ENCODE measurements at regions not wholly inside any gene's neighbourhood (a gene's known extent, or its start where the extent isn't known, plus 50 kb on each side); places are given as distances from the start of the nearest gene placed in this dataset.

GRCh38 chr16:73265124-73265837 lies 217.4 kb upstream of the ZFHX3 start:
- CTCF ChIA-PET = no interaction called here

More at GRCh38 chr16:73265124-73265837, 217.4 kb upstream of the ZFHX3 start:
- Histone ChIP-seq H3K9me3 (ENCODE audit: control insufficient read depth in 1 of 2, insufficient read depth in 1 of 2, low read depth in 1 of 2, low read length in 2 of 2) (peaks cover 0 to 4% of the 10 kb centered on the region in 2 experiments; a peak in 1 of 4 replicates), H3K4me2 (ENCODE audit: low read length) (no peak overlapping the region), H2AFZ (ENCODE audit: low read depth, low read length, poor library complexity, severe bottlenecking) (no peak overlapping the region), H3K4me3 (replicated peaks in 1 of 2; ENCODE audit: low read depth in 1 of 2, low read length in 2 of 2) (no peak overlapping the region), H3K9me2 (ENCODE audit: insufficient read depth) (no peaks in the 10 kb centered on the region), H3K36me3 (ENCODE audit: control insufficient read depth in 1 of 2, insufficient read depth in 2 of 2, low read length in 2 of 2) (no peaks in the 10 kb centered on the region), H3K9ac (ENCODE audit: low read length) (no peak overlapping the region), H3K79me2 (ENCODE audit: insufficient read depth, low read length) (no peaks in the 10 kb centered on the region), H3K27me3 (ENCODE audit: insufficient read depth, low read length) (no peaks in the 10 kb centered on the region; the same call in 1 of the 2 replicates), H3K27ac (ENCODE audit: low read depth, low read length) (no peak overlapping the region), H4K20me1 (ENCODE audit: insufficient read depth) (no peaks in the 10 kb centered on the region), H3K4me1 (ENCODE audit: control insufficient read depth in 1 of 2, insufficient read depth in 2 of 2, low read length in 2 of 2) (no peaks in the 10 kb centered on the region)
- intact Hi-C loops (cut with micrococcal nuclease) = no loop called here
- TF ChIP-seq ZNF274 (IDR thresholded peaks at IDR 0.05; ENCODE audit: low read depth, low read length) (no peak), EGR1 (IDR thresholded peaks at IDR 0.05; ENCODE audit: low read depth) (no peak), ELF1 (IDR thresholded peaks at IDR 0.05; ENCODE audit: borderline replicate concordance, low read depth) (no peak), FOSL1 (IDR thresholded peaks at IDR 0.05; ENCODE audit: low read depth) (no peak), ZFX (IDR thresholded peaks at IDR 0.05) (no peak), CBX3 (IDR thresholded peaks at IDR 0.05; ENCODE audit: low read depth) (no peak), RAD21 (IDR thresholded peaks at IDR 0.05; ENCODE audit: low read depth) (no peak), EZH2phosphoT487 (IDR thresholded peaks at IDR 0.05; ENCODE audit: borderline replicate concordance) (no peak), POLR2A (IDR thresholded peaks at IDR 0.05; ENCODE audit: borderline replicate concordance, extremely low read depth, insufficient read depth, insufficient read length) (no peak), SP1 (IDR thresholded peaks at IDR 0.05; ENCODE audit: low read depth) (no peak), JUND (IDR thresholded peaks at IDR 0.05) (no peak), ATF3 (IDR thresholded peaks at IDR 0.05) (no peak), YY1 (IDR thresholded peaks at IDR 0.05; ENCODE audit: extremely low read depth, insufficient replicate concordance, low read depth, low read length) (no peak), POLR2AphosphoS5 (IDR thresholded peaks at IDR 0.05; ENCODE audit: low read depth, low read length) (no peak)
- TF ChIP-seq, protein P1, sequence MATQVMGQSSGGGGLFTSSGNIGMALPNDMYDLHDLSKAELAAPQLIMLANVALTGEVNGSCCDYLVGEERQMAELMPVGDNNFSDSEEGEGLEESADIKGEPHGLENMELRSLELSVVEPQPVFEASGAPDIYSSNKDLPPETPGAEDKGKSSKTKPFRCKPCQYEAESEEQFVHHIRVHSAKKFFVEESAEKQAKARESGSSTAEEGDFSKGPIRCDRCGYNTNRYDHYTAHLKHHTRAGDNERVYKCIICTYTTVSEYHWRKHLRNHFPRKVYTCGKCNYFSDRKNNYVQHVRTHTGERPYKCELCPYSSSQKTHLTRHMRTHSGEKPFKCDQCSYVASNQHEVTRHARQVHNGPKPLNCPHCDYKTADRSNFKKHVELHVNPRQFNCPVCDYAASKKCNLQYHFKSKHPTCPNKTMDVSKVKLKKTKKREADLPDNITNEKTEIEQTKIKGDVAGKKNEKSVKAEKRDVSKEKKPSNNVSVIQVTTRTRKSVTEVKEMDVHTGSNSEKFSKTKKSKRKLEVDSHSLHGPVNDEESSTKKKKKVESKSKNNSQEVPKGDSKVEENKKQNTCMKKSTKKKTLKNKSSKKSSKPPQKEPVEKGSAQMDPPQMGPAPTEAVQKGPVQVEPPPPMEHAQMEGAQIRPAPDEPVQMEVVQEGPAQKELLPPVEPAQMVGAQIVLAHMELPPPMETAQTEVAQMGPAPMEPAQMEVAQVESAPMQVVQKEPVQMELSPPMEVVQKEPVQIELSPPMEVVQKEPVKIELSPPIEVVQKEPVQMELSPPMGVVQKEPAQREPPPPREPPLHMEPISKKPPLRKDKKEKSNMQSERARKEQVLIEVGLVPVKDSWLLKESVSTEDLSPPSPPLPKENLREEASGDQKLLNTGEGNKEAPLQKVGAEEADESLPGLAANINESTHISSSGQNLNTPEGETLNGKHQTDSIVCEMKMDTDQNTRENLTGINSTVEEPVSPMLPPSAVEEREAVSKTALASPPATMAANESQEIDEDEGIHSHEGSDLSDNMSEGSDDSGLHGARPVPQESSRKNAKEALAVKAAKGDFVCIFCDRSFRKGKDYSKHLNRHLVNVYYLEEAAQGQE (IDR thresholded peaks at IDR 0.05; ENCODE audit: low read depth) = no peak
- ChIA-PET RAD21 (ENCODE audit: low non-redundant PET in 1 of 2, low total read pairs in 2 of 2, uncharacterized antibody in 2 of 2, unreplicated experiment in 2 of 2) (no interaction called here), POLR2A (no interaction called here)
- no peak for DNase-seq (ENCODE audit: low read depth, low spot score)
- peak; percentile 66; the same call in 1 of the 2 replicates for ATAC-seq
- no TSS peak for BruUV-seq (replicated peaks)
